ENCODE measurements at regions not wholly inside any gene's neighbourhood (a gene's known extent, or its start where the extent isn't known, plus 50 kb on each side); places are given as distances from the start of the nearest gene placed in this dataset.

GRCh38 chr5:111966290-111966689, 209.3 kb upstream of the NREP start:
- H3K27ac ChIP-seq (ENCODE audit: low read length) = no peak overlapping the region
- H3K4me2 ChIP-seq (ENCODE audit: low read length) = no peak overlapping the region
- H3K4me3 ChIP-seq (ENCODE audit: low read length) = no peak overlapping the region
- H3K79me2 ChIP-seq (replicated peaks; ENCODE audit: insufficient read depth, low read length) = no peaks in the 10 kb centered on the region
- TF ChIP-seq SMC3 (conservative IDR thresholded peaks at IDR 0.05; ENCODE audit: poor library complexity) = no peak
- no peak for TF ChIP-seq CTCF (IDR thresholded peaks at IDR 0.05; ENCODE audit: poor library complexity, severe bottlenecking)
- no peak for TF ChIP-seq MXI1 (conservative IDR thresholded peaks at IDR 0.05; ENCODE audit: poor library complexity, severe bottlenecking)
- no peak for TF ChIP-seq RAD21 (conservative IDR thresholded peaks at IDR 0.05)
- TF ChIP-seq POLR2AphosphoS5 (IDR thresholded peaks at IDR 0.05) = no peak
- TF ChIP-seq REST (IDR thresholded peaks at IDR 0.05; ENCODE audit: borderline replicate concordance) = no peak
- TF ChIP-seq EP300 (conservative IDR thresholded peaks at IDR 0.05; ENCODE audit: poor library complexity, severe bottlenecking) = no peak
- TF ChIP-seq EZH2 (IDR thresholded peaks at IDR 0.05; ENCODE audit: borderline replicate concordance, insufficient read depth, low read length, poor library complexity, severe bottlenecking) = no peak
- H3K36me3 ChIP-seq (ENCODE audit: insufficient read depth, low read length) = no peaks in the 10 kb centered on the region
- no peaks in the 10 kb centered on the region for H3F3A ChIP-seq (ENCODE audit: insufficient read depth, low read length, poor library complexity, severe bottlenecking)
- no peaks in the 10 kb centered on the region for H3K9me3 ChIP-seq (ENCODE audit: low read length)
- no peak overlapping the region for H3K9ac ChIP-seq (ENCODE audit: low read length)
- H2AFZ ChIP-seq (ENCODE audit: low read depth, low read length) = no peak overlapping the region
- no peaks in the 10 kb centered on the region for H3K9me2 ChIP-seq (ENCODE audit: insufficient read depth, low read length)
- H3K27me3 ChIP-seq (ENCODE audit: insufficient read depth, low read depth, low read length) = no peaks in the 10 kb centered on the region
- no peaks in the 10 kb centered on the region for H4K20me1 ChIP-seq (ENCODE audit: insufficient read depth)

- no peak overlapping the region for H3K27ac ChIP-seq (ENCODE audit: low read length)
- H3F3A ChIP-seq (ENCODE audit: insufficient read depth, low read length, poor library complexity, severe bottlenecking) = no peaks in the 10 kb centered on the region
- no peaks in the 10 kb centered on the region for H3K27me3 ChIP-seq (ENCODE audit: insufficient read depth, low read depth, low read length)
- H3K4me3 ChIP-seq (ENCODE audit: low read length) = no peak overlapping the region
- no peaks in the 10 kb centered on the region for H3K9me3 ChIP-seq (ENCODE audit: low read length)
- H3K79me2 ChIP-seq (replicated peaks; ENCODE audit: insufficient read depth, low read length) = no peaks in the 10 kb centered on the region
- H3K9me2 ChIP-seq (ENCODE audit: insufficient read depth, low read length) = no peaks in the 10 kb centered on the region
- no peak for TF ChIP-seq MXI1 (conservative IDR thresholded peaks at IDR 0.05; ENCODE audit: poor library complexity, severe bottlenecking)
- no peaks in the 10 kb centered on the region for H4K20me1 ChIP-seq (ENCODE audit: insufficient read depth)
- H3K4me2 ChIP-seq (ENCODE audit: low read length) = no peak overlapping the region
- no peaks in the 10 kb centered on the region for H3K36me3 ChIP-seq (ENCODE audit: insufficient read depth, low read length)
- no peak overlapping the region for H2AFZ ChIP-seq (ENCODE audit: low read depth, low read length)
- no peak overlapping the region for H3K9ac ChIP-seq (ENCODE audit: low read length)
Measured at GRCh38 chr5:111963555-111963954, 206.6 kb upstream of the NREP start.

GRCh38 chr5:111962906-111963305, 205.9 kb upstream of the NREP start:
- no peaks in the 10 kb centered on the region for H4K20me1 ChIP-seq (ENCODE audit: insufficient read depth)
- no peak overlapping the region for H3K4me2 ChIP-seq (ENCODE audit: low read length)
- no peak for TF ChIP-seq SMC3 (conservative IDR thresholded peaks at IDR 0.05; ENCODE audit: poor library complexity)
- no peak for TF ChIP-seq REST (IDR thresholded peaks at IDR 0.05; ENCODE audit: borderline replicate concordance)
- TF ChIP-seq RAD21 (conservative IDR thresholded peaks at IDR 0.05) = no peak
- no peak for TF ChIP-seq EZH2 (IDR thresholded peaks at IDR 0.05; ENCODE audit: borderline replicate concordance, insufficient read depth, low read length, poor library complexity, severe bottlenecking)
- no peak for TF ChIP-seq CTCF (IDR thresholded peaks at IDR 0.05; ENCODE audit: poor library complexity, severe bottlenecking)
- no peak for TF ChIP-seq TAF1 (IDR thresholded peaks at IDR 0.05; ENCODE audit: low read depth)
- no peak for TF ChIP-seq EP300 (conservative IDR thresholded peaks at IDR 0.05; ENCODE audit: poor library complexity, severe bottlenecking)
- no peak for TF ChIP-seq POLR2AphosphoS5 (IDR thresholded peaks at IDR 0.05)
- no peak for TF ChIP-seq MXI1 (conservative IDR thresholded peaks at IDR 0.05; ENCODE audit: poor library complexity, severe bottlenecking)
- no peak overlapping the region for H2AFZ ChIP-seq (ENCODE audit: low read depth, low read length)
- H3F3A ChIP-seq (ENCODE audit: insufficient read depth, low read length, poor library complexity, severe bottlenecking) = no peaks in the 10 kb centered on the region
- H3K27me3 ChIP-seq (ENCODE audit: insufficient read depth, low read depth, low read length) = no peaks in the 10 kb centered on the region
- no peak overlapping the region for H3K27ac ChIP-seq (ENCODE audit: low read length)
- no peaks in the 10 kb centered on the region for H3K9me3 ChIP-seq (ENCODE audit: low read length)
- H3K9ac ChIP-seq (ENCODE audit: low read length) = no peak overlapping the region
- no peak overlapping the region for H3K4me3 ChIP-seq (ENCODE audit: low read length)
- no peaks in the 10 kb centered on the region for H3K9me2 ChIP-seq (ENCODE audit: insufficient read depth, low read length)
- H3K36me3 ChIP-seq (ENCODE audit: insufficient read depth, low read length) = no peaks in the 10 kb centered on the region
- H3K79me2 ChIP-seq (replicated peaks; ENCODE audit: insufficient read depth, low read length) = no peaks in the 10 kb centered on the region

Data from neural cell (in vitro differentiated cells).